Natural killer cell treated with Interleukin-12 subunit alpha and Interleukin-12 subunit beta and Interleukin-15 and Interleukin-18, amount 100 ng/mL, for 72 hours (primary cell): ENCODE measurements at regions not wholly inside any gene's neighbourhood (a gene's known extent, or its start where the extent isn't known, plus 50 kb on each side); places are given as distances from the start of the nearest gene placed in this dataset.
"Not testable (repeated sequence)": the region's sequence is repeated elsewhere in the genome, so short reads cannot be mapped to it uniquely, and the experiment has no call there.

ENCODE experiments used
- ATAC-seq, 2 donors: fragments of 150-1000 bp; cut with Tn5 transposase in 1 of 2; sonication (Bioruptor Pico), chemical (Tn5 transposase) in 1 of 2; 2 replicates each; pipeline ENCODE4 v1.10.0; 2021
- DNase-seq: peaks from one replicate; pipeline ENCODE4 v3.0.0; 2022; ENCODE audit warnings: low spot score
- H3K27ac Mint-ChIP-seq, 2 donors: 1 replicate in 1 of 2; 2 replicates in 1 of 2; pipeline ENCODE4 v1.8.0; 2022; ENCODE audit warnings: mixed read lengths in 2 of 2, mild to moderate bottlenecking in 1 of 2, moderate library complexity in 1 of 2
- H3K27me3 Mint-ChIP-seq, 2 donors: 1 replicate in 1 of 2; 2 replicates in 1 of 2; pipeline ENCODE4 v1.8.0; 2022; ENCODE audit warnings: mixed read lengths in 2 of 2
- H3K36me3 Mint-ChIP-seq: one replicate; pipeline ENCODE4 v1.8.0; 2022; ENCODE audit warnings: mixed read lengths
- H3K4me1 Mint-ChIP-seq, 2 donors: 1 replicate in 1 of 2; 2 replicates in 1 of 2; pipeline ENCODE4 v1.8.0; 2022; ENCODE audit warnings: low read depth in 2 of 2, mixed read lengths in 2 of 2, mild to moderate bottlenecking in 1 of 2
- H3K4me3 Mint-ChIP-seq: one replicate; pipeline ENCODE4 v1.8.0; 2022; ENCODE audit warnings: mixed read lengths
- H3K9me3 Mint-ChIP-seq: 2 replicates; pipeline ENCODE4 v1.8.0; 2022; ENCODE audit warnings: mixed read lengths

DNA sequence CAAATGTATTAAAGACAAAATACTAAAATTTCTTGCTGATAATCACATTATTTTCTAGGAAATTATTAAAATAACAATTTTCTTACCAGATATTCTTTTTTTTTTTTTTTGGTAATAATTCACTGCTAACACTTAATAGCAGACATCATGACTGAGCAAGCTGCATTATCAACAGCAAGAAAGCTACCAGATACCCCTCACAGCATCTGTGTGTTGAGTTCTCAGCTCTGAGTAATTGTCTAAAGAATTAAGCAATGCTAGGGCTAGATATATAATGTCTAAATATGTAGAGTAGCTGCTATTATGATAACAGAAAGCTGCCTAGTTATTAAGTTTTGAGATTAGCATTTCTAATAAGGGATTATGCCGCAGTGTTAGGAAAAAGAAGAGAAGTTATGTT, 754.3 kb upstream of the PKDCC start:
- no peaks in the 10 kb centered on the region for H3K4me1 Mint-ChIP-seq

GRCh38 chr2:41294331-41294730, 753.5 kb upstream of the PKDCC start:
- DNase-seq, result no peak
- peaks cover 5% of the 10 kb centered on the region for H3K9me3 Mint-ChIP-seq
- no peak overlapping the region for H3K4me3 Mint-ChIP-seq
- H3K36me3 Mint-ChIP-seq, result no peaks in the 10 kb centered on the region
- H3K4me1 Mint-ChIP-seq, result no peaks in the 10 kb centered on the region
- no peak for ATAC-seq
- no peaks in the 10 kb centered on the region for H3K27me3 Mint-ChIP-seq
- no peak overlapping the region for H3K27ac Mint-ChIP-seq

More for the DNA sequence above, 754.3 kb upstream of the PKDCC start:
- H3K36me3 Mint-ChIP-seq, result no peaks in the 10 kb centered on the region
- DNase-seq, result no peak
- no peak for ATAC-seq
- H3K9me3 Mint-ChIP-seq, result peaks cover 5% of the 10 kb centered on the region
- H3K4me3 Mint-ChIP-seq, result no peak overlapping the region
- no peak overlapping the region for H3K27ac Mint-ChIP-seq
- H3K27me3 Mint-ChIP-seq, result no peaks in the 10 kb centered on the region

GRCh38 chr2:41313082-41313481, 734.7 kb upstream of the PKDCC start:
- ATAC-seq (no peak), DNase-seq (no peak)
- no peaks in the 10 kb centered on the region for H3K27me3 Mint-ChIP-seq
- H3K36me3 Mint-ChIP-seq, result peaks cover 4% of the 10 kb centered on the region
- no peaks in the 10 kb centered on the region for H3K4me1 Mint-ChIP-seq
- H3K4me3 Mint-ChIP-seq, result no peak overlapping the region
- peaks cover 5% of the 10 kb centered on the region for H3K9me3 Mint-ChIP-seq
- H3K27ac Mint-ChIP-seq, result no peak overlapping the region

GRCh38 chr2:41314511-41315070, 733.2 kb upstream of the PKDCC start:
- no peak for ATAC-seq
- H3K9me3 Mint-ChIP-seq, result peaks cover 5% of the 10 kb centered on the region
- no peak overlapping the region for H3K27ac Mint-ChIP-seq
- H3K4me3 Mint-ChIP-seq, result no peak overlapping the region
- H3K4me1 Mint-ChIP-seq, result no peaks in the 10 kb centered on the region
- H3K36me3 Mint-ChIP-seq, result peaks cover 4% of the 10 kb centered on the region
- no peaks in the 10 kb centered on the region for H3K27me3 Mint-ChIP-seq
- DNase-seq, result no peak

GRCh38 chr2:41319437-41319836, 728.4 kb upstream of the PKDCC start:
- Mint-ChIP-seq H3K27me3 (no peaks in the 10 kb centered on the region), H3K36me3 (no peaks in the 10 kb centered on the region), H3K27ac (no peak overlapping the region), H3K9me3 (peaks cover 6% of the 10 kb centered on the region), H3K4me3 (no peak overlapping the region), H3K4me1 (no peaks in the 10 kb centered on the region)
- DNase-seq (no peak), ATAC-seq (no peak)

DNA sequence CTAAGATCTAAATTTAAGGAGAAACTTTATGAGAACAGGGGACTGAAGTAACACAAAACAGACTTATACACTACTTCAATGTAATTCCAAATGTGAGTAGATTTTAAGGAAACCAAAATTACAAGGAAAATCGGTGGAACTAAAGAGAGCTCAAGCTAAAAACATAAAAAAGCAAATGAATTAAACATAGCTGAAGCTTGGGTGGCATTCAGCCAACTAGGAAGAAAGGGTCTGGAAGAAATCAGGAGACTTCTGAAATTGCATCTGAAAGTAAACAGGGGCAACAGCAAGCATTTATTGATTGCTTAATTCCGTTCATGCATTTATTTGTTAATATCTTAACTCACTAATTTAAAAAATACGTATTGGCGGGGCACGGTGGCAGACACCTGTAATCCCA, 727.3 kb upstream of the PKDCC start:
- Mint-ChIP-seq H3K4me3 (no peak overlapping the region), H3K9me3 (peaks cover 9% of the 10 kb centered on the region), H3K27ac (no peak overlapping the region), H3K36me3 (no peaks in the 10 kb centered on the region), H3K27me3 (no peaks in the 10 kb centered on the region), H3K4me1 (no peaks in the 10 kb centered on the region)
- no peak for ATAC-seq
- no peak for DNase-seq

DNA sequence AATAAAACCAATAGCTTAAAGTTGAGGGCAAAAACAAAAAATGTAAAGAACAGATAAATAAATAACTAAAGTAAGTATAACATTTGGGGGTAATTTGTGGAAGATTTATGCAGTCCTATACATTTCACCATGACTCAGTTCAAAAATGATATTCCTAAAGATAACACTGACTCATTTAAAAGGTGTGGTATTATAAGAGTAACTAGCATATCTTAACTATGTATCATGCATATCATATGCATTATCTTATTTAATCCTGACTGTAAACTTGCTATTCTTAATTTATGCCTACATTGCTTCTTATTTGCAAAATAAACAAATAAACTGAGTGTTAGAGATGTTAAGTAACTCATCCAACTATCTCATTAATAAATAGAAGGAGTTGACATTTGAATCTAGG, 726.5 kb upstream of the PKDCC start:
- Mint-ChIP-seq H3K4me1 (no peaks in the 10 kb centered on the region), H3K27me3 (no peaks in the 10 kb centered on the region), H3K4me3 (no peak overlapping the region), H3K36me3 (no peaks in the 10 kb centered on the region), H3K9me3 (peaks cover 7% of the 10 kb centered on the region), H3K27ac (no peak overlapping the region)
- ATAC-seq (no peak), DNase-seq (no peak)

DNA sequence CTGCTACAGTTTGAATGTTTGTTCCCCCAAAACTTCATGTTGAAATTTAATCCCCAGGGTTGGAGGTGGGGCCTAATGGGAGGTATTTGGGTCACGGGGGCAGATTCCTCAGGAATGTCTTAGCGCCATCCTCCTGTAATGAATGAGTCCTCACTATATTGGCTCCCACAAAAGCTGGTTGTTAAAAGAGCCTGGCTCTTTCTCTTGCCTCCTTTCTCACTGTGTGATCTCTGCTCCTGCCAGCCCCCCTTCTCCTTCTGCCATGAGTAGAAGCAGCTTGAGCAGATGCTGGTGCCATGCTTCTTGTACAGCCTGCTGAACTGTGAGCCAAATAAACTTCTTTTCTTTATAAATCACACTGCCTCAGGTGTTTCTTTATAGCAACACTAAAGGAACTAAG, 721.0 kb upstream of the PKDCC start:
- DNase-seq (no peak), ATAC-seq (no peak)
- Mint-ChIP-seq H3K27ac (no peak overlapping the region), H3K9me3 (peaks cover 6% of the 10 kb centered on the region), H3K4me1 (no peaks in the 10 kb centered on the region), H3K36me3 (no peaks in the 10 kb centered on the region), H3K4me3 (no peak overlapping the region), H3K27me3 (no peaks in the 10 kb centered on the region)

DNA sequence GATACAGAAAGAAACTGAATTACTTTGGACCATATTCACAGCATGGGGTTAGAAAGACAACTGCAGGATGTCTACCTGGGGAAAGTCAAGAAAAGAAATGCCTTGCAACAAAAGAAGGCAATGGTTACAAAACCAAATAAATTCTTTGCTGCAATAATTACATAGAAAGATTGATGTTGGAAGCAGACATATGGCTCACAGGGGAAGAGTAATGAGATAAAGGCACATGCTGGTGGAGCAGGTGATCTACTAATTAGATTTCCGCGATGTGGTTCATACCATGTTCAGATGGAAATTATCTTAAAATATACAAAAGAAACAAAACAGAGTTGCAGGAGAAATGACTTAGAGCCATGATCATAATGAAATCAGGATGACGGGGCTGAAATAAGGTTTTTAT, 718.8 kb upstream of the PKDCC start:
- Mint-ChIP-seq H3K36me3 (no peaks in the 10 kb centered on the region), H3K4me1 (no peaks in the 10 kb centered on the region), H3K27ac (no peak overlapping the region), H3K9me3 (peaks cover 4% of the 10 kb centered on the region), H3K4me3 (no peak overlapping the region), H3K27me3 (no peaks in the 10 kb centered on the region)
- DNase-seq, result no peak
- ATAC-seq, result no peak

DNA sequence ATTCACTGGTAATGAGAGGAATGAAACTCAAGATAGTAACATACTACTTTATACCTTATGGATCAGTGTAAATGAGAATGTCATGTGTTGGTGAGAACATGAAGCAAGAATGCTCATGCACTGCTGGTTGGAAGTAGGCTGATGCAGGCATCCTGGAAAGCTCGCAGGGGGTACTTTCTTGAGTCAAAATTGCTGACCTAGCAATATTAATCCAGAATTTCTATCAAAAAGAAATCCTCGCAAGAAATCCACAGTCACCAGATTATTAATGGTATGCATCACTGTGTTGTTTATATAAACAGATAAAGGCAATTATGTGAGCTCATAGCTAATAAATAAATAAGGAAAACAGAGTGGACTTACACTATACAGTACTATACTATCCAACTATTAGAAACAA, 713.7 kb upstream of the PKDCC start:
- no peak overlapping the region for H3K27ac Mint-ChIP-seq
- no peak overlapping the region for H3K4me3 Mint-ChIP-seq
- ATAC-seq (no peak), DNase-seq (no peak)
- no peaks in the 10 kb centered on the region for H3K36me3 Mint-ChIP-seq
- peaks cover 0 to 2% of the 10 kb centered on the region in 2 donors for H3K27me3 Mint-ChIP-seq
- H3K4me1 Mint-ChIP-seq, result no peaks in the 10 kb centered on the region
- H3K9me3 Mint-ChIP-seq, result peaks cover 3% of the 10 kb centered on the region

DNA sequence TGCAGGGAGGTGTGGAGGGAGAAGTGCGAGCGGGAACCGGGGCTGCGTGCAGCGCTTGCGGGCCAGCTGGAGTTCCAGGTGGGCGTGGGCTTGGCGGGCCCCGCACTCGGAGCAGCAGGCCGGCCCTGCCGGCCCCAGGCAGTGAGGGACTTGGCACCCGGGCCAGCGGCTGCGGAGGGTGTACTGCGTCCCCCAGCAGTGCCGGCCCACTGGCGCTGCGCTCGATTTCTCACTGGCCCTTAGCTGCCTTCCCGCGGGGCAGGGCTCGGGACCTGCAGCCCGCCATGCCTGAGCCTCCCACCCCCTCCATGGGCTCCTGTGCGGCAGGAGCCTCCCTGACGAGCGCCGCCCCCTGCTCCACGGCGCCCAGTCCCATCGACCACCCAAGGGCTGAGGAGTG, 712.2 kb upstream of the PKDCC start:
- H3K4me3 Mint-ChIP-seq, H3K27ac Mint-ChIP-seq, H3K9me3 Mint-ChIP-seq, H3K4me1 Mint-ChIP-seq, DNase-seq, H3K36me3 Mint-ChIP-seq, ATAC-seq, H3K27me3 Mint-ChIP-seq: not testable (repeated sequence)

DNA sequence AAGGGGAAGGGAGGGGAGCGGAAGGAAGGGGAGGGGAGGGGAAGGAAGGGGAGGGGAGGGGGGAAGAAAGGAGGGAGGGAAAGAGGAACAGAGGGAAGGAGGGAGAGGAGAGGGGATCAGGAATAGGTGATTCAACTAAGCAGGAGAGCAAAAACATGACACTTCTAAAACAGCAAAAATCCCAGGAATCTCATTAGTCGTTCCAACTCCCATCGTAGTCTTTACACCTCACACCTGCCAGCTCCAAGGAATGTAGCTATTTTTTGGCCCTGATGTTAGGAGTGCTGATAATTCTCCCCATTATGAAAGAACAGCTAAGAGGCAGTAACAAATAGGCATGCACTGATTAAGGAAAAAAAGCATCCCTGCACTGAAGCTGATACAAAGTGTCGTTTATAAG, 709.9 kb upstream of the PKDCC start:
- ATAC-seq (no peak), DNase-seq (no peak)
- Mint-ChIP-seq H3K36me3 (no peaks in the 10 kb centered on the region), H3K9me3 (peaks cover 3% of the 10 kb centered on the region), H3K4me3 (no peak overlapping the region), H3K27ac (no peak overlapping the region), H3K4me1 (no peaks in the 10 kb centered on the region), H3K27me3 (peaks cover 0 to 2% of the 10 kb centered on the region in 2 donors)

DNA sequence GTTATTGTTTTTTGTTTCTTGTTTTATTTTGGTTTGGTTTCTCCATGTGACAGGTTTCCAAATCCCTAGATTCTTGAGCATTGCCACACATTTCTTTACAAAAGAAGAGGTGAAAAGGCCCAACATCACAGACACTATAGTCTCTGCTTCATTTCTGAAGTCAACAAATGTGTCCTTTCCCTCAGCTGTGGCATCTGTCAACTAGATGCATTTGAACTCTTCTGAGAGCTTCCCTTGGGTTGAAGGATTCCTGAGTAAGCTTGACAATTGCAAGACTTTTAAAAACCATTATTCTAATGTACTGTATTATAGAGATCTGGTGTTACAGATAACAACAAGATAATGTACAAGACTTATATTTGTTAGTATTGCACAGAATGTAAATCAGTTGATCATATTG, 703.3 kb upstream of the PKDCC start:
- H3K36me3 Mint-ChIP-seq, result no peaks in the 10 kb centered on the region
- H3K9me3 Mint-ChIP-seq, result no peaks in the 10 kb centered on the region
- no peaks in the 10 kb centered on the region for H3K27me3 Mint-ChIP-seq
- no peaks in the 10 kb centered on the region for H3K4me1 Mint-ChIP-seq
- no peak overlapping the region for H3K27ac Mint-ChIP-seq
- no peak overlapping the region for H3K4me3 Mint-ChIP-seq
- DNase-seq, result no peak
- ATAC-seq, result no peak

DNA sequence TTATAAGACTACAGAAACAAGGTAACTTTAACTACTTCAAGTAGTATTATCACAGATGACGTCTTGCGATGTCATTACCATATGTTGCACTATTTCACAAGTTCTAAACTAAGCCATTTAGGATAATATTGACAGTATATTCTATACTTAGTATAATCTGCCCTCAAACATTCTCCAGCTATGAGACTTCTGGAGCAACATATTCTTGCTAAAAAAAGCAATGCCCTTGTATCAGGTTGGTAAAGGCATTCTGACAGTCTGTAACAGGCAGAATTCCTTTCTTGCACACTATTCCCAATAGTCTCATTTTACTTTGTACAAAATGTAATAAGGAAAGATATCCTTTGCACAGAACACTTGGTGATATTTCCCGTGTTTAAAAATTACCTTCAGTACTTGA, 694.8 kb upstream of the PKDCC start:
- no peak overlapping the region for H3K27ac Mint-ChIP-seq
- no peaks in the 10 kb centered on the region for H3K4me1 Mint-ChIP-seq
- no peak for ATAC-seq
- no peak for DNase-seq
- H3K9me3 Mint-ChIP-seq, result no peaks in the 10 kb centered on the region
- no peaks in the 10 kb centered on the region for H3K27me3 Mint-ChIP-seq
- H3K36me3 Mint-ChIP-seq, result no peaks in the 10 kb centered on the region
- H3K4me3 Mint-ChIP-seq, result no peak overlapping the region

- no peak for ATAC-seq
- no peak for DNase-seq
- H3K9me3 Mint-ChIP-seq, result peaks cover 3% of the 10 kb centered on the region
- no peak overlapping the region for H3K4me3 Mint-ChIP-seq
- no peaks in the 10 kb centered on the region for H3K27me3 Mint-ChIP-seq
- H3K27ac Mint-ChIP-seq, result no peak overlapping the region
- no peaks in the 10 kb centered on the region for H3K36me3 Mint-ChIP-seq
- H3K4me1 Mint-ChIP-seq, result no peaks in the 10 kb centered on the region
Measured at GRCh38 chr2:41355794-41356193, 692.0 kb upstream of the PKDCC start.
